GM19463 (cell line): ENCODE measurements at regions not wholly inside any gene's neighbourhood (a gene's known extent, or its start where the extent isn't known, plus 50 kb on each side); places are given as distances from the start of the nearest gene placed in this dataset.

Experiments used
- ATAC-seq: cut with Tn5 transposase; IDR thresholded peaks from one replicate; pipeline ENCODE4 v1.9.1; 2021; ENCODE audit warnings: mild to moderate bottlenecking, moderate library complexity; ENCODE audit not compliant: unreplicated experiment

- no peak for ATAC-seq
Observed at GRCh38 chr20:4560667-4561066, 125.6 kb upstream of the PRNP start.

GRCh38 chr20:4559906-4560305 is 126.3 kb upstream of the PRNP start:
- ATAC-seq = no peak

GRCh38 chr20:4559106-4559505 is 127.2 kb upstream of the PRNP start:
- no peak for ATAC-seq

GRCh38 chr20:4556781-4557180 is 129.5 kb upstream of the PRNP start:
- ATAC-seq = no peak

GRCh38 chr20:4555188-4555890 is 130.9 kb upstream of the PRNP start:
- ATAC-seq = no peak

- ATAC-seq = no peak
Observed at GRCh38 chr20:4554346-4554745, 131.9 kb upstream of the PRNP start.

- no peak for ATAC-seq
Observed at GRCh38 chr20:4552075-4552640, 134.1 kb upstream of the PRNP start.

- no peak for ATAC-seq
Observed at GRCh38 chr20:4550740-4551139, 135.5 kb upstream of the PRNP start.

GRCh38 chr20:4549711-4550259 is 136.5 kb upstream of the PRNP start:
- no peak for ATAC-seq

GRCh38 chr20:4548552-4548951 is 137.7 kb upstream of the PRNP start:
- no peak for ATAC-seq

GRCh38 chr20:4546786-4547185 is 139.5 kb upstream of the PRNP start:
- no peak for ATAC-seq

GRCh38 chr20:4546342-4546741 is 139.9 kb upstream of the PRNP start:
- no peak for ATAC-seq

GRCh38 chr20:4545526-4545925 is 140.7 kb upstream of the PRNP start:
- no peak for ATAC-seq

GRCh38 chr20:4544765-4545164 is 141.5 kb upstream of the PRNP start:
- ATAC-seq = no peak

- no peak for ATAC-seq
Observed at GRCh38 chr20:4542270-4542669, 144.0 kb upstream of the PRNP start.

GRCh38 chr20:4534315-4534714 is 151.9 kb upstream of the PRNP start:
- ATAC-seq = no peak

GRCh38 chr20:4533368-4534133 is 152.7 kb upstream of the PRNP start:
- ATAC-seq = no peak

GRCh38 chr20:4532772-4533171 is 153.5 kb upstream of the PRNP start:
- no peak for ATAC-seq

- ATAC-seq = no peak
Observed at GRCh38 chr20:4524792-4525191, 161.5 kb upstream of the PRNP start.

GRCh38 chr20:4524307-4524706 is 161.9 kb upstream of the PRNP start:
- ATAC-seq = no peak

- ATAC-seq = no peak
Observed at GRCh38 chr20:4522310-4522709, 163.9 kb upstream of the PRNP start.
